H1 (cell line): ENCODE measurements at regions not wholly inside any gene's neighbourhood (a gene's known extent, or its start where the extent isn't known, plus 50 kb on each side); places are given as distances from the start of the nearest gene placed in this dataset.

Experiments used
- CREB1 ChIP-seq: IDR thresholded peaks from 2 replicates; pipeline ENCODE4 v1.6.1; 2012; ENCODE audit warnings: inconsistent platforms
- CTCF ChIP-seq, 3 experiments: IDR thresholded peaks; 1 replicate in 2 of 3; 2 replicates in 1 of 3; pipeline versions ENCODE4 v1.5.1 to v1.6.1; 2011; ENCODE audit warnings: low read length in 3 of 3, mild to moderate bottlenecking in 3 of 3, inconsistent platforms in 2 of 3, low read depth in 1 of 3, moderate library complexity in 1 of 3; ENCODE audit not compliant: insufficient read depth in 1 of 3; ENCODE audit errors: control extremely low read depth in 1 of 3
- RBBP5 ChIP-seq: IDR thresholded peaks from 2 replicates; pipeline ENCODE4 v1.7.1; 2012; ENCODE audit warnings: low read depth, mild to moderate bottlenecking, inconsistent platforms, low read length, moderate library complexity, borderline replicate concordance

- TF ChIP-seq CTCF (IDR thresholded peaks at IDR 0.05; ENCODE audit: control extremely low read depth in 1 of 3, insufficient read depth in 1 of 3, low read depth in 1 of 3, low read length in 3 of 3) (no peak), CREB1 (no peak), RBBP5 (no peak)
- TF ChIP-seq, all 59 proteins: peak for 0
Observed at GRCh38 chr12:13735734-13736133, 245.7 kb downstream of the GRIN2B start (continued).
